ENCODE measurements at regions not wholly inside any gene's neighbourhood (a gene's known extent, or its start where the extent isn't known, plus 50 kb on each side); places are given as distances from the start of the nearest gene placed in this dataset.
"Not testable (repeated sequence)": the region's sequence is repeated elsewhere in the genome, so short reads cannot be mapped to it uniquely, and the experiment has no call there.

- not testable (repeated sequence) for TF ChIP-seq CTCF (IDR thresholded peaks at IDR 0.05); EZH2 (IDR thresholded peaks at IDR 0.05; ENCODE audit: borderline replicate concordance, insufficient read depth, low read depth, low read length, poor library complexity, severe bottlenecking)
Observed at GRCh38 chr17:15832921-15833480, 100.9 kb downstream of the TBC1D26 start.
